ENCODE measurements at regions not wholly inside any gene's neighbourhood (a gene's known extent, or its start where the extent isn't known, plus 50 kb on each side); places are given as distances from the start of the nearest gene placed in this dataset.
"Not testable (repeated sequence)": the region's sequence is repeated elsewhere in the genome, so short reads cannot be mapped to it uniquely, and the experiment has no call there.

- DNase-seq = no peak
Observed at GRCh38 chr10:11663763-11664555, 52.5 kb upstream of the USP6NL start.

DNA sequence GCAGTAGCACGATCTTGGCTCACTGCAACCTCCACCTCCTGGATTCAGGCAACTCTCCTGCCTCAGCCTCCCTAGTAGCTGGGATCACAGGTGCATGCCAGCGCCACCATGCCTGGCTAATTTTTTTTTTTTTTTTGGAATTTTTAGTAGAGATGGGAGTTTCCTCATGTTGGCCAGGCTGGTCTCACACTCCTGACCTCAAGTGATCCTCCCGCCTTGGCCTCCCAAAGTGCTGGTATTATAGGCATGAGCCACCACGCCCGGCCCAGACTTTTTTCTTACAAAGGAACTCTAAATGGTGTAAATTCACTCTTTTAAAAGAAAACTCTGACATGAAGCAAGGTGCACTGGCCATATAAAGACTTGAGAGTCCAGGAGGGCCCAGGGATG, 51.7 kb upstream of the USP6NL start:
- DNase-seq = not testable (repeated sequence)

GRCh38 chr10:11661441-11661840, 50.0 kb upstream of the USP6NL start:
- no peak for DNase-seq
